H1 (cell line): ENCODE measurements at regions not wholly inside any gene's neighbourhood (a gene's known extent, or its start where the extent isn't known, plus 50 kb on each side); places are given as distances from the start of the nearest gene placed in this dataset.

ENCODE experiments used
- CTCF ChIA-PET: fragments of 300-600 bp; sonication (Branson Sonifier 250); formaldehyde crosslinking; loops from one replicate; lab custom pipeline; 2021; ENCODE audit not compliant: partially characterized antibody; lab: Charles Lee
- POLR2A ChIA-PET: fragments of 300-600 bp; sonication (Branson Sonifier 250); formaldehyde crosslinking; loops from one replicate; lab custom pipeline; 2021; ENCODE audit warnings: inconsistent platforms; ENCODE audit not compliant: partially characterized antibody; lab: Charles Lee
- DNase-seq, 2 experiments: peaks; one replicate each; pipeline versions ENCODE4 v3.0.0 to v3.0.0-alpha.2; 2010 to 2022; ENCODE audit warnings: low spot score in 2 of 2, low read depth in 1 of 2, mixed read lengths in 1 of 2
- FAIRE-seq: peaks from 2 replicates; lab custom pipeline; 2011; peaks lifted over from hg19 to GRCh38; lab: Jason Lieb, UNC
- H2AFZ ChIP-seq: 2 replicates; pipeline ENCODE4 v1.8.1; 2012; ENCODE audit warnings: low read length, inconsistent platforms
- H2AK5ac ChIP-seq: 2 replicates; pipeline ENCODE4 v1.6.1; 2013; ENCODE audit warnings: low read depth, low read length
- H2BK120ac ChIP-seq: replicated peaks from 2 replicates; pipeline ENCODE3; 2013; ENCODE audit warnings: low read depth, low read length, inconsistent platforms
- H2BK12ac ChIP-seq: 2 replicates; pipeline ENCODE4 v1.6.1; 2013; ENCODE audit warnings: low read depth, low read length
- H2BK15ac ChIP-seq: 2 replicates; pipeline ENCODE4 v1.6.1; 2013; ENCODE audit warnings: low read length
- H2BK20ac ChIP-seq: 2 replicates; pipeline ENCODE4 v1.6.1; 2013; ENCODE audit warnings: low read length
- H2BK5ac ChIP-seq: 2 replicates; pipeline ENCODE4 v1.6.1; 2013; ENCODE audit warnings: low read depth, low read length
- H3K14ac ChIP-seq: 2 replicates; pipeline ENCODE4 v1.6.1; 2013; ENCODE audit warnings: inconsistent platforms; ENCODE audit not compliant: insufficient read length
- H3K18ac ChIP-seq: 2 replicates; pipeline ENCODE4 v1.6.1; 2013; ENCODE audit warnings: low read length; ENCODE audit errors: extremely low read depth
- H3K23ac ChIP-seq: 2 replicates; pipeline ENCODE4 v1.6.1; 2013; ENCODE audit warnings: inconsistent platforms; ENCODE audit not compliant: insufficient read length
- H3K23me2 ChIP-seq: 2 replicates; pipeline ENCODE4 v1.6.1; 2013; ENCODE audit warnings: low read depth, low read length
- H3K27ac ChIP-seq: 2 replicates; pipeline ENCODE4 v1.6.1; 2011; ENCODE audit warnings: low read depth, low read length, inconsistent platforms
- H3K27me3 ChIP-seq, 4 experiments: replicated peaks in 1 of 4; 1 replicate in 1 of 4; 2 replicates in 3 of 4; pipeline versions ENCODE4 v1.6.1 to v1.8.1; 2011 to 2013; ENCODE audit warnings: low read length in 3 of 4, mild to moderate bottlenecking in 3 of 4, inconsistent platforms in 2 of 4, mixed read lengths in 2 of 4, moderate library complexity in 1 of 4; ENCODE audit not compliant: control insufficient read depth in 3 of 4, insufficient read depth in 3 of 4; ENCODE audit errors: extremely low read depth in 1 of 4
- H3K36me3 ChIP-seq, 4 experiments: 2 replicates each; pipeline versions ENCODE4 v1.6.1 to v1.8.1; 2011 to 2013; ENCODE audit warnings: mild to moderate bottlenecking in 4 of 4, low read length in 3 of 4, moderate library complexity in 2 of 4, control low read depth in 1 of 4, inconsistent platforms in 1 of 4; ENCODE audit not compliant: insufficient read depth in 4 of 4, control insufficient read depth in 2 of 4
- H3K4ac ChIP-seq: replicated peaks from 2 replicates; pipeline ENCODE3; 2013; ENCODE audit warnings: low read length, low read depth, mixed read lengths, inconsistent platforms; ENCODE audit not compliant: insufficient read length
- H3K4me1 ChIP-seq, 4 experiments: replicated peaks in 1 of 4; 1 replicate in 1 of 4; 2 replicates in 3 of 4; pipeline versions ENCODE4 v1.6.1 to v1.8.1; 2011 to 2013; ENCODE audit warnings: low read length in 3 of 4, inconsistent platforms in 2 of 4, mixed read lengths in 1 of 4; ENCODE audit not compliant: insufficient read depth in 4 of 4, control insufficient read depth in 3 of 4
- H3K4me2 ChIP-seq, 2 experiments: 2 replicates each; pipeline versions ENCODE4 v1.6.1 to v1.8.1; 2011 to 2013; ENCODE audit warnings: low read depth in 2 of 2, low read length in 2 of 2, control low read depth in 1 of 2, inconsistent platforms in 1 of 2, mild to moderate bottlenecking in 1 of 2; ENCODE audit not compliant: insufficient read depth in 1 of 2
- H3K4me3 ChIP-seq, 4 experiments: fragments of 200-600, 300-600 bp in 1 of 4; sonication (generic), shearing (Covaris generic), sonication (Bioruptor Twin) in 1 of 4; 2 replicates each; pipeline versions ENCODE4 v1.5.1 to v1.8.1; 2011 to 2016; ENCODE audit warnings: low read length in 4 of 4, low read depth in 3 of 4, control low read depth in 2 of 4, inconsistent platforms in 2 of 4, mild to moderate bottlenecking in 2 of 4, mixed read lengths in 1 of 4, moderate library complexity in 1 of 4; ENCODE audit not compliant: insufficient read depth in 2 of 4; ENCODE audit errors: extremely low read depth in 1 of 4
- H3K56ac ChIP-seq: replicated peaks from 2 replicates; pipeline ENCODE3; 2013; ENCODE audit warnings: low read depth, mild to moderate bottlenecking, mixed read lengths, low read length, inconsistent platforms; ENCODE audit not compliant: insufficient read length
- H3K79me1 ChIP-seq: 2 replicates; pipeline ENCODE4 v1.6.1; 2013; ENCODE audit warnings: low read depth, low read length, control low read depth
- H3K79me2 ChIP-seq, 2 experiments: 2 replicates each; pipeline versions ENCODE4 v1.6.1 to v1.8.1; 2012 to 2013; ENCODE audit warnings: low read length in 2 of 2, mild to moderate bottlenecking in 2 of 2, inconsistent platforms in 1 of 2; ENCODE audit not compliant: insufficient read depth in 2 of 2, control insufficient read depth in 1 of 2
- H3K9ac ChIP-seq, 4 experiments: replicated peaks in 1 of 4; 1 replicate in 1 of 4; 2 replicates in 3 of 4; pipeline versions ENCODE4 v1.6.1 to v1.8.1; 2011 to 2013; ENCODE audit warnings: low read depth in 3 of 4, low read length in 3 of 4, control low read depth in 2 of 4, mild to moderate bottlenecking in 2 of 4, moderate library complexity in 2 of 4, inconsistent platforms in 1 of 4; ENCODE audit errors: extremely low read depth in 1 of 4
- H3K9me3 ChIP-seq, 2 experiments: 2 replicates each; pipeline versions ENCODE4 v1.6.1 to v1.8.1; 2012 to 2013; ENCODE audit warnings: mild to moderate bottlenecking in 2 of 2, moderate library complexity in 2 of 2, control low read depth in 1 of 2, inconsistent platforms in 1 of 2, low read depth in 1 of 2, low read length in 1 of 2, mixed read lengths in 1 of 2; ENCODE audit not compliant: insufficient read depth in 2 of 2
- H4K20me1 ChIP-seq, 2 experiments: replicated peaks in 1 of 2; 2 replicates each; pipeline versions ENCODE3 to v1.8.1; 2011 to 2013; ENCODE audit warnings: inconsistent platforms in 2 of 2, low read length in 2 of 2, mild to moderate bottlenecking in 1 of 2; ENCODE audit not compliant: insufficient read depth in 2 of 2, control insufficient read depth in 1 of 2
- H4K5ac ChIP-seq: 2 replicates; pipeline ENCODE4 v1.6.1; 2013; ENCODE audit warnings: low read length, low read depth, mixed read lengths, inconsistent platforms; ENCODE audit not compliant: insufficient read length
- H4K8ac ChIP-seq: 2 replicates; pipeline ENCODE4 v1.8.0; 2013; ENCODE audit warnings: mild to moderate bottlenecking, moderate library complexity, low read length, inconsistent platforms; ENCODE audit not compliant: insufficient read depth; ENCODE audit errors: extremely low read depth
- H4K91ac ChIP-seq: replicated peaks from 2 replicates; pipeline ENCODE3; 2013; ENCODE audit warnings: low read length, mixed read lengths, inconsistent platforms; ENCODE audit not compliant: insufficient read length
- ASH2L ChIP-seq: fragments of 200-600, 300-600 bp; sonication (generic); IDR thresholded peaks from one replicate; pipeline ENCODE4 v1.7.1; 2017; ENCODE audit warnings: low read length
- BACH1 ChIP-seq: IDR thresholded peaks from 2 replicates; pipeline ENCODE4 v1.6.1; 2012; ENCODE audit warnings: low read length, improper control_type of control experiment
- BCL11A ChIP-seq, 2 experiments: IDR thresholded peaks; one replicate each; pipeline ENCODE4 v1.6.1; 2011; ENCODE audit warnings: low read depth in 2 of 2, low read length in 2 of 2, mild to moderate bottlenecking in 2 of 2
- CBX5 ChIP-seq: fragments of 300-800, 300-1000 bp; sonication (generic); IDR thresholded peaks from 2 replicates; pipeline ENCODE4 v1.7.1; 2016; ENCODE audit warnings: antibody characterized with exemption, low read length, low read depth
- CBX8 ChIP-seq: fragments of 300-800, 300-1000 bp; sonication (generic); IDR thresholded peaks from 2 replicates; pipeline ENCODE4 v1.7.1; 2016; ENCODE audit warnings: low read depth, low read length, borderline replicate concordance
- JUND ChIP-seq: IDR thresholded peaks from 2 replicates; pipeline ENCODE4 v1.6.1; 2011; ENCODE audit warnings: mild to moderate bottlenecking, improper control_type of control experiment, low read length
- MAFK ChIP-seq: IDR thresholded peaks from 2 replicates; pipeline ENCODE4 v1.6.1; 2012; ENCODE audit warnings: low read depth, mild to moderate bottlenecking, improper control_type of control experiment, low read length
- RAD21 ChIP-seq, 2 experiments: IDR thresholded peaks in 1 of 2; conservative IDR thresholded peaks in 1 of 2; 2 replicates each; pipeline ENCODE4 v1.6.1; 2011; ENCODE audit warnings: low read depth in 2 of 2, low read length in 2 of 2, improper control_type of control experiment in 1 of 2, inconsistent platforms in 1 of 2, mild to moderate bottlenecking in 1 of 2, moderate library complexity in 1 of 2
- RBBP5 ChIP-seq: IDR thresholded peaks from 2 replicates; pipeline ENCODE4 v1.7.1; 2012; ENCODE audit warnings: low read depth, mild to moderate bottlenecking, inconsistent platforms, low read length, moderate library complexity, borderline replicate concordance
- SAP30 ChIP-seq: fragments of 300-600 bp; sonication (generic); IDR thresholded peaks from 2 replicates; pipeline ENCODE4 v1.7.1; 2012; ENCODE audit warnings: low read length, moderate library complexity, mild to moderate bottlenecking, inconsistent platforms; ENCODE audit not compliant: insufficient read depth, insufficient replicate concordance
- SRF ChIP-seq: IDR thresholded peaks from 2 replicates; pipeline ENCODE4 v1.6.1; 2011; ENCODE audit warnings: mild to moderate bottlenecking, low read depth, low read length, moderate library complexity
- WGBS, 2 experiments: shearing (Covaris generic) in 1 of 2; methylation state at CpG; one replicate each; pipeline versions ENCODE4 v1.1.6 to v1.1.7; 2013 to 2015; ENCODE audit warnings: low lambda C conversion rate in 2 of 2, mixed read lengths in 2 of 2, inconsistent platforms in 1 of 2, low coverage in 1 of 2, missing lambda C conversion rate in 1 of 2; ENCODE audit not compliant: insufficient replicate concordance in 2 of 2, insufficient coverage in 1 of 2, insufficient read length in 1 of 2; ENCODE audit errors: extremely low coverage in 1 of 2, missing lambda C conversion rate in 1 of 2; 5-methylcytosine and 5-hydroxymethylcytosine counted together

DNA sequence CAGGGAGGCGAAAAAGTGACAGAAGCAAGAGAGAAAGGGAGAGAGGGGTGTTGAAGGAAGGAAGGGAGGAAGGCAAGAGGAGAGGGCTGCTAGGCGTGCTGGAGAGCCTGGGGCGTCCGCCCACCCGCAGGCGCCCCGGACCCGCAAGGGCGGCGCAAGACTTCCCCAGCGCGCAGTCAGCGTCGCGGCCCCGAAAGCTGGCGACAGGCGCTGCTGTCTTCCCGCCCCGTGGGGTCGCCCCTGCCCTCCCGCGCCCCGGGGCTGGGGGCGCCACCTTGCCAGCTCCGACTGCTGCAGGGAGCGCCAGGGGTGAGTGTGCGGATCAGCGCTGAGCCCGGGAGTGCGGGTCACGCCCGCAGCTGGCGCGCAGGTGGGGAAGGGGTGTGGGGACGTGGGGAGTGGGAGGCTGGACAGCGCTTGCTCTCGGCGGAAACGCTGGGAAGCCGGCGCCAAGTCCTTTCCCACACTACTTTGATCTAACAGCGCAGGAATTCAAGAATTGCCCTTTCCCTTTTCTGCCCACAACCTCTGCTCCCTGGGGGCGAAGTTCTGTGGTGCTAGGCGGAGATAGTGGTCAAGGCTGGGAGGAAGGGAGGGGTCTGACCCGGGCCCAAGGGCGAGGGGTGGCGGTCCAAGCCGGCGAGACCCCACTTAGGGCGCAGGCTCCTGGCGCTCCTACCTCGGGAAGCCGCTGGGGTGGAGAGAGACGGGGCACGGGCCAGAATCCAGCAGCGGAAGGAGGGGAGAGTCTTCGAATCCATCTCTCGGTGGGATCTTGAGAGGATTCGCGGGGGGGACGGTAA, 266.1 kb downstream of the CGGBP1 start, which contains the start of gene HTR1F:
HTR1F (plus strand) TSS at position 173 of the 803 bp plus-strand sequence.
- CTCF ChIA-PET, result interaction anchor here (1.2 to 2.1 kb wide), 3 partner anchors 21 to 210 kb away, joined by 4 to 9 read pairs (median 4); no protein-coding TSS in a partner anchor
- 5% methylated on average over 32 of the region's 62 CpGs; no CpG with 5 or more reads in 1 of the 2 experiments for WGBS, 2 experiments
- H3K27ac ChIP-seq, result no peak within 1 kb of the TSS
- peak; percentile 32 to 52; a peak in 3 of 4 replicates for TF ChIP-seq RAD21 (IDR thresholded peaks at IDR 0.05 in 1 of 2, conservative IDR thresholded peaks at IDR 0.05 in 1 of 2; ENCODE audit: low read depth in 2 of 2, low read length in 2 of 2)
- TF ChIP-seq BACH1, result no peak
- no peak for TF ChIP-seq MAFK
- TF ChIP-seq SAP30, result no peak
- TF ChIP-seq BCL11A (IDR thresholded peaks at IDR 0.05; ENCODE audit: low read depth in 2 of 2, low read length in 2 of 2), result no peak
- no peak for TF ChIP-seq CBX5
- TF ChIP-seq CBX8, result no peak
- peak; percentile 83; the same call in 1 of the 2 replicates for TF ChIP-seq RBBP5
- TF ChIP-seq JUND, result no peak
- TF ChIP-seq SRF, result no peak
- TF ChIP-seq ASH2L, result peak; percentile 96

More for the DNA sequence above, 266.1 kb downstream of the CGGBP1 start, which contains the start of gene HTR1F:
- H2AK5ac ChIP-seq, result no peak within 1 kb of the TSS
- H3K27me3 ChIP-seq, result peaks cover 2 to 23% (median 10%) of the 10 kb centered on the region in 4 experiments
- no peak for FAIRE-seq
- peak within 1 kb of the TSS; percentile 87 to 91 for H3K4me2 ChIP-seq
- H3K4me1 ChIP-seq, result peaks cover 0 to 2% (median 0%) of the 10 kb centered on the region in 4 experiments; a peak in 2 of 7 replicates
- no peak within 1 kb of the TSS; the same call in 1 of the 2 replicates for H2BK20ac ChIP-seq
- peaks cover 12% of the 10 kb centered on the region; the same call in 1 of the 2 replicates for H3K23me2 ChIP-seq
- peak within 1 kb of the TSS; percentile 44 to 71 (median 68) for H3K4me3 ChIP-seq
- no peaks in the 10 kb centered on the region for H3K36me3 ChIP-seq
- 0 out of 2 replicates have a peak within 1 kb of the TSS, but pooled peaks have one; percentile 14 for H3K18ac ChIP-seq
- no peak within 1 kb of the TSS for H2BK120ac ChIP-seq
- H4K91ac ChIP-seq, result no peak within 1 kb of the TSS
- DNase-seq, result peak in 1 of 2 experiments; percentile 72
- peak within 1 kb of the TSS; percentile 53; the same call in 1 of the 2 replicates for H4K8ac ChIP-seq
- no peak within 1 kb of the TSS for H2BK12ac ChIP-seq
- no peaks in the 10 kb centered on the region for H3K79me2 ChIP-seq
- no peak within 1 kb of the TSS for H3K4ac ChIP-seq
- H3K14ac ChIP-seq, result no peak within 1 kb of the TSS
- no peak within 1 kb of the TSS for H3K23ac ChIP-seq
- POLR2A ChIA-PET, result interaction anchor here (0.8 kb wide), 1 partner anchor 266 kb away, joined by 3 read pairs; no protein-coding TSS in a partner anchor
- H2BK15ac ChIP-seq, result no peak within 1 kb of the TSS
- H3K9ac ChIP-seq, result peak within 1 kb of the TSS in 3 of 4 experiments; percentile 4 to 5 (median 5); a peak in 4 of 7 replicates
- H3K79me1 ChIP-seq, result no peaks in the 10 kb centered on the region
- H4K20me1 ChIP-seq, result no peaks in the 10 kb centered on the region
- H4K5ac ChIP-seq, result no peak within 1 kb of the TSS
- peak within 1 kb of the TSS; percentile 99 for H2AFZ ChIP-seq
- H2BK5ac ChIP-seq, result no peak within 1 kb of the TSS
- H3K9me3 ChIP-seq, result no peaks in the 10 kb centered on the region
- no peak within 1 kb of the TSS for H3K56ac ChIP-seq
